ENCODE measurements at regions not wholly inside any gene's neighbourhood (a gene's known extent, or its start where the extent isn't known, plus 50 kb on each side); places are given as distances from the start of the nearest gene placed in this dataset.

DNA sequence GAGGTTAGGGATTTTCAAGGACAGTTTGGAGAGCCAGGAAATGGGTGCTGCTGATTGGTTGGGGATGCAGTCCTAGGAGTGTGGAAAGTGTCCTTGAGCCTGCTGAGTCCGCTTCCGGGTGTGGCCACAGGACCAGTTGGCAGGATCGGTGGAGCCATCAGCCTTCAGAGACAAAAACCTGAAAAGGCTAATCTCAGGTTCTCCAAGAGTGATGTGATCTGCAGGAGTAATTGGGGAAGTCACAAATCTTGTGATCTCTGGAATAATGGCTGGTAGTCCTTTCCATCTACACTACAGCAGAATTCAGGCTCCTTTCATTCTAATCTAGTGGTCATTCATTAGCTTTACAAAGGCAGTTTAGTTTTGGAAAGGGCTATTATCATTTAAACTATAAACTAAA, 55.9 kb upstream of the BMP2K start:
- no peak for TF ChIP-seq ZFX (IDR thresholded peaks at IDR 0.05; ENCODE audit: borderline replicate concordance)
- TF ChIP-seq, protein P1, sequence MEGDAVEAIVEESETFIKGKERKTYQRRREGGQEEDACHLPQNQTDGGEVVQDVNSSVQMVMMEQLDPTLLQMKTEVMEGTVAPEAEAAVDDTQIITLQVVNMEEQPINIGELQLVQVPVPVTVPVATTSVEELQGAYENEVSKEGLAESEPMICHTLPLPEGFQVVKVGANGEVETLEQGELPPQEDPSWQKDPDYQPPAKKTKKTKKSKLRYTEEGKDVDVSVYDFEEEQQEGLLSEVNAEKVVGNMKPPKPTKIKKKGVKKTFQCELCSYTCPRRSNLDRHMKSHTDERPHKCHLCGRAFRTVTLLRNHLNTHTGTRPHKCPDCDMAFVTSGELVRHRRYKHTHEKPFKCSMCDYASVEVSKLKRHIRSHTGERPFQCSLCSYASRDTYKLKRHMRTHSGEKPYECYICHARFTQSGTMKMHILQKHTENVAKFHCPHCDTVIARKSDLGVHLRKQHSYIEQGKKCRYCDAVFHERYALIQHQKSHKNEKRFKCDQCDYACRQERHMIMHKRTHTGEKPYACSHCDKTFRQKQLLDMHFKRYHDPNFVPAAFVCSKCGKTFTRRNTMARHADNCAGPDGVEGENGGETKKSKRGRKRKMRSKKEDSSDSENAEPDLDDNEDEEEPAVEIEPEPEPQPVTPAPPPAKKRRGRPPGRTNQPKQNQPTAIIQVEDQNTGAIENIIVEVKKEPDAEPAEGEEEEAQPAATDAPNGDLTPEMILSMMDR (IDR thresholded peaks at IDR 0.05) = no peak
- no peak overlapping the region for H3K27ac ChIP-seq

DNA sequence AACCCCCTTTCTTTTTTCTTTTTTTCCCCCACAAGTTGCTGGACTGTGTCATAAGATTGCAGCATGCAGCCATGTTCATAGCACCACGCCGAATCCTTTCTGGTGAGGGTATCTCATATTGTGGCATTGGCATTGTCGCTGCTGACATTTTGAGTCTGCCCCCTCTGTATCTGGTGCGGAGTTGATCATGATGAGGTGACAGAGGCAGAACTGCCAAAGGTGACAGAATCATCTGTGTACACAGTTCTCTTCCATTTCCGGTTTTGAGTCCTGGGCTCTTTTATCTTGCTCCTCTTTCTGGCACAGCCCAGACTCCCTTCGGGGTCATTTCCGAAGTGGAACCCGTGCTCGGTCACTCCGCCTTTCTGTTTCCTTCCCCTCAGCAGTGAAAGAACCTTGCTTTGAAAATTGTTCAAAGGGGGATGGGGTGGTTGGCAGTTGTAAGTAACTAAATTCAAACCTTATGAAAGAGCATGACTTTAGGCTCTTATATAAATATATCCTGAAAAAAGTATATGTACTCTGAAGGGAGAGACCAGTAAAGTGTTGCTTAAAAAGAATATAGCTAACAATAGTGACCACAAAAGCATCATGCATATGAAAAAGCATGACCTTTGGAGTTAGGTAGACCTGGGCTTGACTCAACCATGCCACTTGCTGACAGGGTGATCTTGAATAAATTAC, 55.0 kb upstream of the BMP2K start:
- no peak for TF ChIP-seq ZFX (IDR thresholded peaks at IDR 0.05; ENCODE audit: borderline replicate concordance)
- TF ChIP-seq, protein P1 (IDR thresholded peaks at IDR 0.05) = no peak
- no peak overlapping the region for H3K27ac ChIP-seq

DNA sequence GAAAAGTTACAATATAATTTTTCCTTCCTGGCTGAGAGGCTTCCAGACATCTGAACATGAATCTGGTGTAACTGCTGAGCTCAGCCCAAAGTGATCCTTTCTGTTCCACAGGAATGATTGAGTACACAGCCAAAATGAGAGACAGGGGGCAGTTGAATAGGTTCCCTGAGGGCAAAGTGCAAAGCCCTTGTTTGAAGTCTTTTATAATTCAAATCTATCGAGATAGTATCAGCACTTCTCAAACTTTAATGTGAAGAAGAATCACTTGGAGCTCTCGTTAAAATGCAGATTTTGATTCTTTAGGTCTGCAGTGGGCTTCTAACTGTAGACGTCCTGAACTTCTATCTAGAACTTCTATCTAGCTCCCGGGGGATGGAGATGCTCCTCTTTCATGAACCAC, 54.4 kb upstream of the BMP2K start:
- H3K27ac ChIP-seq = no peak overlapping the region
- TF ChIP-seq, protein P1 (IDR thresholded peaks at IDR 0.05) = no peak
- no peak for TF ChIP-seq ZFX (IDR thresholded peaks at IDR 0.05; ENCODE audit: borderline replicate concordance)

DNA sequence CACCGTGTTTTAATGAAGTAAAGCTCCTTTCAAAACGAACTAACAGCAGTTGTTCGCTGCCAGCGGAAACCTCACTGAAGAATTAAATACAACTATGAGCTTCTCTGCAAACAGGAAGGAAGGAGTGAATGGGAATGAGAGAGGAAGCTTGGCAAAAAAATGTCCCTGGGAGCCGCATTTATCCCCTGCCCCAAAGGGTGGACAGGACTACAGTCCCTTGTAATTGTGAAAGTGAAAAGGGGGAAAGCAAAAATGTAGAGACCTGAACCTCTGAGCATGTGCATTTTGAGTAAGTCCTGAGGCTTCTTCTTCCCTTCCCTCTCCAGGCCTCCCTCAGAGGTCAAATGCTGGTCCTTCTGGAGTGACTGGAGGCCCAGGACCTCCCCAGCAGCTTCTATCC, 53.8 kb upstream of the BMP2K start:
- TF ChIP-seq ZFX (IDR thresholded peaks at IDR 0.05; ENCODE audit: borderline replicate concordance) = no peak
- TF ChIP-seq, protein P1 (IDR thresholded peaks at IDR 0.05) = no peak
- no peak overlapping the region for H3K27ac ChIP-seq

DNA sequence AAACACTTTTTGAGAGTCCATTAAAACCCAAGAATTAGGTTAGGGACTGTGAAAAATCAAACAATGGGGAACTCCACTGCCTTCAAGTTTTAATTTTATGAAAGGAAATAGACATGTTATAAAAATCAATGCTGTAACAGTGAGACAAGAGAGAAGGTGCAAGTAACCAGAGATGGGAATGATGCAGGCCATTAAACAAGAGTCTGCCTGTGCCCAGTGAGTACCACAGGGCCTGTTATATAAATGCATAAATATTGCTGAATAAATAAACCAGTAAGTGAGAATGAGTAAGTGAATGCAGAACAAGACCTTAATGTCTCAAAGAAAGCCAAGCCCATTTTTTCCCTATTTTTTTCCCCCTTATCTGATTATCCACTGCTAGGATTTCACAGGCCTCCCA, 53.3 kb upstream of the BMP2K start:
- H3K27ac ChIP-seq = no peak overlapping the region
- TF ChIP-seq ZFX (IDR thresholded peaks at IDR 0.05; ENCODE audit: borderline replicate concordance) = no peak
- TF ChIP-seq, protein P1 (IDR thresholded peaks at IDR 0.05) = no peak

All from 22Rv1 (cell line).